ENCODE measurements at regions not wholly inside any gene's neighbourhood (a gene's known extent, or its start where the extent isn't known, plus 50 kb on each side); places are given as distances from the start of the nearest gene placed in this dataset.

- H3K4me1 ChIP-seq (ENCODE audit: control insufficient read depth in 5 of 5, insufficient read depth in 5 of 5, low read length in 5 of 5) = peaks cover 0 to 6% (median 0%) of the 10 kb centered on the region in 5 donors
- DNase-seq (no peak), ATAC-seq (ENCODE audit: insufficient read depth, low FRiP score) (no peak)
- no peak overlapping the region for H3K4me3 ChIP-seq
- no peaks in the 10 kb centered on the region for H3K27me3 ChIP-seq (ENCODE audit: control insufficient read depth in 3 of 3, insufficient read depth in 3 of 3, low read length in 2 of 3)
- H3K9ac ChIP-seq (ENCODE audit: insufficient read depth in 1 of 2, low read length in 2 of 2) = no peak overlapping the region
- no peaks in the 10 kb centered on the region for H3K9me3 ChIP-seq (ENCODE audit: control insufficient read depth in 4 of 4, insufficient read depth in 3 of 4, low read length in 3 of 4)
- 83 to 92% methylated on average over 2 of the region's 2 CpGs for WGBS, 2 donors
- TF ChIP-seq CTCF (IDR thresholded peaks at IDR 0.05; ENCODE audit: control extremely low read depth, extremely low read depth) = no peak
- H3K36me3 ChIP-seq (ENCODE audit: control insufficient read depth in 4 of 4, insufficient read depth in 4 of 4, low read length in 4 of 4) = no peaks in the 10 kb centered on the region
- H3K27ac ChIP-seq (ENCODE audit: low read depth in 1 of 2, low read length in 1 of 2) = no peak overlapping the region
Observed at GRCh38 chr5:106656821-106657220, 1013.9 kb downstream of the EFNA5 start.

- H3K4me1 ChIP-seq (ENCODE audit: control insufficient read depth in 5 of 5, insufficient read depth in 5 of 5, low read length in 5 of 5) = peaks cover 0 to 6% (median 0%) of the 10 kb centered on the region in 5 donors
- DNase-seq (no peak), ATAC-seq (ENCODE audit: insufficient read depth, low FRiP score) (no peak)
- no peaks in the 10 kb centered on the region for H3K27me3 ChIP-seq (ENCODE audit: control insufficient read depth in 3 of 3, insufficient read depth in 3 of 3, low read length in 2 of 3)
- TF ChIP-seq CTCF (IDR thresholded peaks at IDR 0.05; ENCODE audit: control extremely low read depth, extremely low read depth) = no peak
- H3K4me3 ChIP-seq = no peak overlapping the region
- H3K36me3 ChIP-seq (ENCODE audit: control insufficient read depth in 4 of 4, insufficient read depth in 4 of 4, low read length in 4 of 4) = no peaks in the 10 kb centered on the region
- H3K9me3 ChIP-seq (ENCODE audit: control insufficient read depth in 4 of 4, insufficient read depth in 3 of 4, low read length in 3 of 4) = no peaks in the 10 kb centered on the region
- no peak overlapping the region for H3K27ac ChIP-seq (ENCODE audit: low read depth in 1 of 2, low read length in 1 of 2)
- no peak overlapping the region for H3K9ac ChIP-seq (ENCODE audit: insufficient read depth in 1 of 2, low read length in 2 of 2)
Observed at GRCh38 chr5:106649031-106649430, 1021.7 kb downstream of the EFNA5 start.

- Histone ChIP-seq H3K27me3 (ENCODE audit: control insufficient read depth in 3 of 3, insufficient read depth in 3 of 3, low read length in 2 of 3) (no peaks in the 10 kb centered on the region), H3K4me1 (ENCODE audit: control insufficient read depth in 5 of 5, insufficient read depth in 5 of 5, low read length in 5 of 5) (peaks cover 0 to 6% (median 0%) of the 10 kb centered on the region in 5 donors), H3K27ac (ENCODE audit: low read depth in 1 of 2, low read length in 1 of 2) (no peak overlapping the region), H3K36me3 (ENCODE audit: control insufficient read depth in 4 of 4, insufficient read depth in 4 of 4, low read length in 4 of 4) (no peaks in the 10 kb centered on the region), H3K9me3 (ENCODE audit: control insufficient read depth in 4 of 4, insufficient read depth in 3 of 4, low read length in 3 of 4) (no peaks in the 10 kb centered on the region), H3K4me3 (no peak overlapping the region), H3K9ac (ENCODE audit: insufficient read depth in 1 of 2, low read length in 2 of 2) (no peak overlapping the region)
- TF ChIP-seq CTCF (IDR thresholded peaks at IDR 0.05; ENCODE audit: control extremely low read depth, extremely low read depth) = no peak
- ATAC-seq (ENCODE audit: insufficient read depth, low FRiP score) (no peak), DNase-seq (no peak)
- WGBS, 2 donors = 94 to 95% methylated on average over 2 of the region's 2 CpGs
Observed at GRCh38 chr5:106648401-106648800, 1022.3 kb downstream of the EFNA5 start.

GRCh38 chr5:106646106-106646505 is 1024.6 kb downstream of the EFNA5 start:
- Histone ChIP-seq H3K36me3 (ENCODE audit: control insufficient read depth in 4 of 4, insufficient read depth in 4 of 4, low read length in 4 of 4) (no peaks in the 10 kb centered on the region), H3K4me1 (ENCODE audit: control insufficient read depth in 5 of 5, insufficient read depth in 5 of 5, low read length in 5 of 5) (peaks cover 0 to 6% (median 0%) of the 10 kb centered on the region in 5 donors), H3K9me3 (ENCODE audit: control insufficient read depth in 4 of 4, insufficient read depth in 3 of 4, low read length in 3 of 4) (no peaks in the 10 kb centered on the region), H3K4me3 (no peak overlapping the region), H3K27me3 (ENCODE audit: control insufficient read depth in 3 of 3, insufficient read depth in 3 of 3, low read length in 2 of 3) (no peaks in the 10 kb centered on the region), H3K9ac (ENCODE audit: insufficient read depth in 1 of 2, low read length in 2 of 2) (no peak overlapping the region), H3K27ac (ENCODE audit: low read depth in 1 of 2, low read length in 1 of 2) (no peak overlapping the region)
- whole genome bisulfite sequencing, 2 donors = 92 to 98% methylated on average over 1 of the region's 1 CpG
- DNase-seq = no peak
- no peak for ATAC-seq (ENCODE audit: insufficient read depth, low FRiP score)
- TF ChIP-seq CTCF (IDR thresholded peaks at IDR 0.05; ENCODE audit: control extremely low read depth, extremely low read depth) = no peak
